H1 (cell line): ENCODE measurements at regions not wholly inside any gene's neighbourhood (a gene's known extent, or its start where the extent isn't known, plus 50 kb on each side); places are given as distances from the start of the nearest gene placed in this dataset.

Experiments used
- CTCF ChIA-PET: fragments of 300-600 bp; sonication (Branson Sonifier 250); formaldehyde crosslinking; loops from one replicate; lab custom pipeline; 2021; ENCODE audit not compliant: partially characterized antibody; lab: Charles Lee
- POLR2A ChIA-PET: fragments of 300-600 bp; sonication (Branson Sonifier 250); formaldehyde crosslinking; loops from one replicate; lab custom pipeline; 2021; ENCODE audit warnings: inconsistent platforms; ENCODE audit not compliant: partially characterized antibody; lab: Charles Lee
- DNase-seq, 2 experiments: peaks; one replicate each; pipeline versions ENCODE4 v3.0.0 to v3.0.0-alpha.2; 2010 to 2022; ENCODE audit warnings: low spot score in 2 of 2, low read depth in 1 of 2, mixed read lengths in 1 of 2
- FAIRE-seq: peaks from 2 replicates; lab custom pipeline; 2011; peaks lifted over from hg19 to GRCh38; lab: Jason Lieb, UNC
- H2AFZ ChIP-seq: 2 replicates; pipeline ENCODE4 v1.8.1; 2012; ENCODE audit warnings: low read length, inconsistent platforms
- H2AK5ac ChIP-seq: 2 replicates; pipeline ENCODE4 v1.6.1; 2013; ENCODE audit warnings: low read depth, low read length
- H2BK120ac ChIP-seq: replicated peaks from 2 replicates; pipeline ENCODE3; 2013; ENCODE audit warnings: low read depth, low read length, inconsistent platforms
- H2BK12ac ChIP-seq: 2 replicates; pipeline ENCODE4 v1.6.1; 2013; ENCODE audit warnings: low read depth, low read length
- H2BK15ac ChIP-seq: 2 replicates; pipeline ENCODE4 v1.6.1; 2013; ENCODE audit warnings: low read length
- H2BK20ac ChIP-seq: 2 replicates; pipeline ENCODE4 v1.6.1; 2013; ENCODE audit warnings: low read length
- H2BK5ac ChIP-seq: 2 replicates; pipeline ENCODE4 v1.6.1; 2013; ENCODE audit warnings: low read depth, low read length
- H3K14ac ChIP-seq: 2 replicates; pipeline ENCODE4 v1.6.1; 2013; ENCODE audit warnings: inconsistent platforms; ENCODE audit not compliant: insufficient read length
- H3K18ac ChIP-seq: 2 replicates; pipeline ENCODE4 v1.6.1; 2013; ENCODE audit warnings: low read length; ENCODE audit errors: extremely low read depth
- H3K23ac ChIP-seq: 2 replicates; pipeline ENCODE4 v1.6.1; 2013; ENCODE audit warnings: inconsistent platforms; ENCODE audit not compliant: insufficient read length
- H3K23me2 ChIP-seq: 2 replicates; pipeline ENCODE4 v1.6.1; 2013; ENCODE audit warnings: low read depth, low read length
- H3K27ac ChIP-seq: 2 replicates; pipeline ENCODE4 v1.6.1; 2011; ENCODE audit warnings: low read depth, low read length, inconsistent platforms
- H3K27me3 ChIP-seq, 4 experiments: replicated peaks in 1 of 4; 1 replicate in 1 of 4; 2 replicates in 3 of 4; pipeline versions ENCODE4 v1.6.1 to v1.8.1; 2011 to 2013; ENCODE audit warnings: low read length in 3 of 4, mild to moderate bottlenecking in 3 of 4, inconsistent platforms in 2 of 4, mixed read lengths in 2 of 4, moderate library complexity in 1 of 4; ENCODE audit not compliant: control insufficient read depth in 3 of 4, insufficient read depth in 3 of 4; ENCODE audit errors: extremely low read depth in 1 of 4
- H3K36me3 ChIP-seq, 4 experiments: 2 replicates each; pipeline versions ENCODE4 v1.6.1 to v1.8.1; 2011 to 2013; ENCODE audit warnings: mild to moderate bottlenecking in 4 of 4, low read length in 3 of 4, moderate library complexity in 2 of 4, control low read depth in 1 of 4, inconsistent platforms in 1 of 4; ENCODE audit not compliant: insufficient read depth in 4 of 4, control insufficient read depth in 2 of 4
- H3K4ac ChIP-seq: replicated peaks from 2 replicates; pipeline ENCODE3; 2013; ENCODE audit warnings: low read length, low read depth, mixed read lengths, inconsistent platforms; ENCODE audit not compliant: insufficient read length
- H3K4me1 ChIP-seq, 4 experiments: replicated peaks in 1 of 4; 1 replicate in 1 of 4; 2 replicates in 3 of 4; pipeline versions ENCODE4 v1.6.1 to v1.8.1; 2011 to 2013; ENCODE audit warnings: low read length in 3 of 4, inconsistent platforms in 2 of 4, mixed read lengths in 1 of 4; ENCODE audit not compliant: insufficient read depth in 4 of 4, control insufficient read depth in 3 of 4
- H3K4me2 ChIP-seq, 2 experiments: 2 replicates each; pipeline versions ENCODE4 v1.6.1 to v1.8.1; 2011 to 2013; ENCODE audit warnings: low read depth in 2 of 2, low read length in 2 of 2, control low read depth in 1 of 2, inconsistent platforms in 1 of 2, mild to moderate bottlenecking in 1 of 2; ENCODE audit not compliant: insufficient read depth in 1 of 2
- H3K4me3 ChIP-seq, 4 experiments: fragments of 200-600, 300-600 bp in 1 of 4; sonication (generic), shearing (Covaris generic), sonication (Bioruptor Twin) in 1 of 4; 2 replicates each; pipeline versions ENCODE4 v1.5.1 to v1.8.1; 2011 to 2016; ENCODE audit warnings: low read length in 4 of 4, low read depth in 3 of 4, control low read depth in 2 of 4, inconsistent platforms in 2 of 4, mild to moderate bottlenecking in 2 of 4, mixed read lengths in 1 of 4, moderate library complexity in 1 of 4; ENCODE audit not compliant: insufficient read depth in 2 of 4; ENCODE audit errors: extremely low read depth in 1 of 4
- H3K56ac ChIP-seq: replicated peaks from 2 replicates; pipeline ENCODE3; 2013; ENCODE audit warnings: low read depth, mild to moderate bottlenecking, mixed read lengths, low read length, inconsistent platforms; ENCODE audit not compliant: insufficient read length
- H3K79me1 ChIP-seq: 2 replicates; pipeline ENCODE4 v1.6.1; 2013; ENCODE audit warnings: low read depth, low read length, control low read depth
- H3K79me2 ChIP-seq, 2 experiments: 2 replicates each; pipeline versions ENCODE4 v1.6.1 to v1.8.1; 2012 to 2013; ENCODE audit warnings: low read length in 2 of 2, mild to moderate bottlenecking in 2 of 2, inconsistent platforms in 1 of 2; ENCODE audit not compliant: insufficient read depth in 2 of 2, control insufficient read depth in 1 of 2
- H3K9ac ChIP-seq, 4 experiments: replicated peaks in 1 of 4; 1 replicate in 1 of 4; 2 replicates in 3 of 4; pipeline versions ENCODE4 v1.6.1 to v1.8.1; 2011 to 2013; ENCODE audit warnings: low read depth in 3 of 4, low read length in 3 of 4, control low read depth in 2 of 4, mild to moderate bottlenecking in 2 of 4, moderate library complexity in 2 of 4, inconsistent platforms in 1 of 4; ENCODE audit errors: extremely low read depth in 1 of 4
- H3K9me3 ChIP-seq, 2 experiments: 2 replicates each; pipeline versions ENCODE4 v1.6.1 to v1.8.1; 2012 to 2013; ENCODE audit warnings: mild to moderate bottlenecking in 2 of 2, moderate library complexity in 2 of 2, control low read depth in 1 of 2, inconsistent platforms in 1 of 2, low read depth in 1 of 2, low read length in 1 of 2, mixed read lengths in 1 of 2; ENCODE audit not compliant: insufficient read depth in 2 of 2
- H4K20me1 ChIP-seq, 2 experiments: replicated peaks in 1 of 2; 2 replicates each; pipeline versions ENCODE3 to v1.8.1; 2011 to 2013; ENCODE audit warnings: inconsistent platforms in 2 of 2, low read length in 2 of 2, mild to moderate bottlenecking in 1 of 2; ENCODE audit not compliant: insufficient read depth in 2 of 2, control insufficient read depth in 1 of 2
- H4K5ac ChIP-seq: 2 replicates; pipeline ENCODE4 v1.6.1; 2013; ENCODE audit warnings: low read length, low read depth, mixed read lengths, inconsistent platforms; ENCODE audit not compliant: insufficient read length
- H4K8ac ChIP-seq: 2 replicates; pipeline ENCODE4 v1.8.0; 2013; ENCODE audit warnings: mild to moderate bottlenecking, moderate library complexity, low read length, inconsistent platforms; ENCODE audit not compliant: insufficient read depth; ENCODE audit errors: extremely low read depth
- H4K91ac ChIP-seq: replicated peaks from 2 replicates; pipeline ENCODE3; 2013; ENCODE audit warnings: low read length, mixed read lengths, inconsistent platforms; ENCODE audit not compliant: insufficient read length
- CEBPB ChIP-seq: IDR thresholded peaks from 2 replicates; pipeline ENCODE4 v1.6.1; 2012; ENCODE audit warnings: low read depth, low read length
- CHD2 ChIP-seq: IDR thresholded peaks from 2 replicates; pipeline ENCODE4 v1.6.1; 2012; ENCODE audit warnings: low read length, improper control_type of control experiment
- E2F6 ChIP-seq: IDR thresholded peaks from 2 replicates; pipeline ENCODE4 v1.6.1; 2012; ENCODE audit warnings: inconsistent platforms
- EP300 ChIP-seq, 2 experiments: IDR thresholded peaks; 1 replicate in 1 of 2; 2 replicates in 1 of 2; pipeline ENCODE4 v1.6.1; 2011 to 2012; ENCODE audit warnings: low read depth in 2 of 2, low read length in 2 of 2, mild to moderate bottlenecking in 2 of 2, borderline replicate concordance in 1 of 2, inconsistent platforms in 1 of 2, moderate library complexity in 1 of 2
- PHF8 ChIP-seq: fragments of 200-600 bp; sonication (generic); conservative IDR thresholded peaks from 2 replicates; pipeline ENCODE4 v1.7.1; 2012; ENCODE audit warnings: low read depth, mild to moderate bottlenecking, inconsistent platforms, low read length, moderate library complexity
- RAD21 ChIP-seq, 2 experiments: IDR thresholded peaks in 1 of 2; conservative IDR thresholded peaks in 1 of 2; 2 replicates each; pipeline ENCODE4 v1.6.1; 2011; ENCODE audit warnings: low read depth in 2 of 2, low read length in 2 of 2, improper control_type of control experiment in 1 of 2, inconsistent platforms in 1 of 2, mild to moderate bottlenecking in 1 of 2, moderate library complexity in 1 of 2
- RNF2 ChIP-seq: fragments of 200-900, 300-1000 bp; sonication (generic); IDR thresholded peaks from 2 replicates; pipeline ENCODE4 v1.7.1; 2016; ENCODE audit warnings: borderline replicate concordance, low read depth, mild to moderate bottlenecking, antibody characterized with exemption, low read length; ENCODE audit not compliant: poor library complexity, severe bottlenecking; ENCODE audit errors: missing control alignments
- SIRT6 ChIP-seq: IDR thresholded peaks from one replicate; pipeline ENCODE4 v1.7.1; 2012; ENCODE audit warnings: low read length, inconsistent platforms
- SP1 ChIP-seq: IDR thresholded peaks from 2 replicates; pipeline ENCODE4 v1.6.1; 2011; ENCODE audit warnings: low read depth, low read length
- TCF12 ChIP-seq: IDR thresholded peaks from 2 replicates; pipeline ENCODE4 v1.6.1; 2011; ENCODE audit warnings: low read depth, mild to moderate bottlenecking, low read length
- WGBS, 2 experiments: shearing (Covaris generic) in 1 of 2; methylation state at CpG; one replicate each; pipeline versions ENCODE4 v1.1.6 to v1.1.7; 2013 to 2015; ENCODE audit warnings: low lambda C conversion rate in 2 of 2, mixed read lengths in 2 of 2, inconsistent platforms in 1 of 2, low coverage in 1 of 2, missing lambda C conversion rate in 1 of 2; ENCODE audit not compliant: insufficient replicate concordance in 2 of 2, insufficient coverage in 1 of 2, insufficient read length in 1 of 2; ENCODE audit errors: extremely low coverage in 1 of 2, missing lambda C conversion rate in 1 of 2; 5-methylcytosine and 5-hydroxymethylcytosine counted together

GRCh38 chr21:16324630-16325029 is 594.8 kb downstream of the USP25 start:
- no peak overlapping the region for H2BK12ac ChIP-seq
- no peak overlapping the region for H3K4ac ChIP-seq
- no peak overlapping the region for H2AFZ ChIP-seq
- no peak overlapping the region for H3K56ac ChIP-seq
- H3K14ac ChIP-seq = no peak overlapping the region
- no peaks in the 10 kb centered on the region for H3K79me2 ChIP-seq
- H3K4me2 ChIP-seq = no peak overlapping the region
- DNase-seq (no peak), FAIRE-seq (no peak)
- WGBS, 2 experiments = 84% methylated on average over 1 of the region's 1 CpG; no CpG with 5 or more reads in 1 of the 2 experiments
- H3K23me2 ChIP-seq = no peaks in the 10 kb centered on the region
- H2BK20ac ChIP-seq = no peak overlapping the region
- no peaks in the 10 kb centered on the region for H3K9me3 ChIP-seq
- H3K9ac ChIP-seq = no peak overlapping the region
- no peak overlapping the region for H2AK5ac ChIP-seq
- H4K20me1 ChIP-seq = no peaks in the 10 kb centered on the region
- H4K5ac ChIP-seq = no peak overlapping the region
- ChIA-PET POLR2A (no interaction called here), CTCF (interaction anchor here (0.8 kb wide), 1 partner anchor 243 kb away, joined by 4 read pairs; no protein-coding TSS in a partner anchor)
- H3K36me3 ChIP-seq = no peaks in the 10 kb centered on the region
- H3K27me3 ChIP-seq = peaks cover 0 to 1% (median 0%) of the 10 kb centered on the region in 4 experiments; a peak in 1 of 7 replicates
- no peak overlapping the region for H4K91ac ChIP-seq
- H3K27ac ChIP-seq = no peak overlapping the region
- no peaks in the 10 kb centered on the region for H3K4me1 ChIP-seq
- H3K4me3 ChIP-seq = no peak overlapping the region
- H3K79me1 ChIP-seq = no peaks in the 10 kb centered on the region
- H3K18ac ChIP-seq = no peak overlapping the region
- no peak overlapping the region for H2BK15ac ChIP-seq
- H2BK120ac ChIP-seq = no peak overlapping the region
- no peak overlapping the region for H3K23ac ChIP-seq
- H4K8ac ChIP-seq = no peak overlapping the region
- TF ChIP-seq CHD2 = no peak
- no peak for TF ChIP-seq EP300 (IDR thresholded peaks at IDR 0.05; ENCODE audit: borderline replicate concordance in 1 of 2, low read depth in 2 of 2, low read length in 2 of 2)
- TF ChIP-seq SIRT6 = no peak
- TF ChIP-seq PHF8 = no peak
- no peak for TF ChIP-seq RNF2
- TF ChIP-seq SP1 = no peak
- no peak for TF ChIP-seq RAD21 (IDR thresholded peaks at IDR 0.05 in 1 of 2, conservative IDR thresholded peaks at IDR 0.05 in 1 of 2; ENCODE audit: low read depth in 2 of 2, low read length in 2 of 2)
- no peak for TF ChIP-seq CEBPB
- TF ChIP-seq TCF12 = no peak
- no peak for TF ChIP-seq E2F6
- no peak overlapping the region for H2BK5ac ChIP-seq
